ENCODE measurements at regions not wholly inside any gene's neighbourhood (a gene's known extent, or its start where the extent isn't known, plus 50 kb on each side); places are given as distances from the start of the nearest gene placed in this dataset.

DNA sequence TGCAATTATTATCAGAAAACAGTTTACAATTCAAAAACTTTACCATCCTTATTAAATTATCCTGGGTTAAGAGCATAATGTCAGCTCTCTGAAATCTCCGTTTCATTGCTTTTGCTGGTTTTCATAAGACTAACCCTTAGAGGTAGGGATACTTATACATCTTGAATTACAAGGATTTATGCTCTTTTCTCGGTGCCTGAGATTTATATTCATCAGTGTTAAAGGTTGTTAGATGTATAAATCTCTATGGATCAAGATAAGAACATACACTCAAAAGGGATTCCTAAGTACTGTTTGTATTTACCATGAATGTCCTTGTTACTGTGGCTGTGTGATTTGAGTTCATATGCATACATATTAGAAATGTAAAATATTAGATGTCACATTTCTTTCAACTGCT lies 684.7 kb downstream of the EFNA5 start:
- TF ChIP-seq GATA2 (IDR thresholded peaks at IDR 0.05; ENCODE audit: low read depth, low read length) (no peak), GATA3 (IDR thresholded peaks at IDR 0.05; ENCODE audit: low read depth, low read length) (no peak)

DNA sequence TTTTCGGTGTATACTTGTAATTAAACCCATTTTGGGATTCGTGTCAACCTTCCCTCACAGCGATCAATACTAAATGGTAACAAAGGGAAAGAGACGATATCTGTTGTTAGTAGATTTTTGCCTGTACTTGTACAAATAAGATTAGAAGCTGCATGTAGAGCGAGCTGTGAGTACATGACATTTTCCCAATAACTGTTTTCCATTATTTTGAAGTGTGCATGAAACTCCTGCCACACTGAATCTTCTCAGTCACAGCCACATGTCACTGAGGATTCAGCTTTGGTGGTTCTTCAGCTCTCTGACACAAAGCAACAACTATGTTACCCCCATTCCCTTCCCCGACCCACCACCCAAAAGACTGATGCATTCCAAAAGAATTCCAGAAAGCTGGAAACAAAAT lies 685.6 kb downstream of the EFNA5 start:
- TF ChIP-seq GATA3 (IDR thresholded peaks at IDR 0.05; ENCODE audit: low read depth, low read length) (no peak), GATA2 (IDR thresholded peaks at IDR 0.05; ENCODE audit: low read depth, low read length) (no peak)

DNA sequence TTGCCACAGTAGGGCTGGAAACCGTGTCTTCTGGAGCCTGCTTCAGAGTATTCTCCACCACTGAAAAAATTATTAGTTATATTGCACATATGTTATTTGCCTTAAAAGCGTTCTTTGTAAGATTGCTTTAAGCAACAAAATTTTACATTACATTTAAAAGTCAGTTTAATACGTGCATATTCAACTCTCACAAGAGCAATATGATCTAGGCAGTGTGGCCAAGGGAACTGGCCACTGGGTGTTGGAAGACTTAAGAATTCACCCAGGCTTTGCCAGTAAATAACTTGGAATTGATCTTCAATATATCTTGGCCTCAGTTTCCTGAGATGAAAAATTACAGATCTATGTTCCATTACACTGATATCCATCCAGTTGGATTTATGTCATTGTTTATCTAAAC lies 694.4 kb downstream of the EFNA5 start:
- TF ChIP-seq GATA3 (IDR thresholded peaks at IDR 0.05; ENCODE audit: low read depth, low read length) (no peak), GATA2 (IDR thresholded peaks at IDR 0.05; ENCODE audit: low read depth, low read length) (no peak)

DNA sequence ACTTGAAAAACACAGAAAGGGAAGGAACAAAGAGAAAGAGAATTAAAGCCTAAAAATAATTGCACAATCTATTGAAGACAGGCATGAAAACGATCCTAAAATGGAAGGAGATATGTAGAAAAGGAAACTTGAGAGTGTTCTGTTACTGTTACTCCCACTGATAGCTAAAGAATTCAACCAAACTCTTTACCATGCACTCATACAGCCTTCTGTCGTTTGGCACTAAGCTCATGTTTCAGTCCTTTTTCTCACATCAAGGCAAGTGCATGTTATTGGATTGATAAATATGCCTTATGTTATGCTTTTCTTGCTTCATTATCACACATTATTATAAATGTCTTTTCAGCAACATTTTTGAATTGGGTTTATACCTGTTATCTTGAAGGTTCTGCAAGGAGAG lies 696.5 kb downstream of the EFNA5 start:
- no peak for TF ChIP-seq GATA2 (IDR thresholded peaks at IDR 0.05; ENCODE audit: low read depth, low read length)
- TF ChIP-seq GATA3 (IDR thresholded peaks at IDR 0.05; ENCODE audit: low read depth, low read length) = no peak

DNA sequence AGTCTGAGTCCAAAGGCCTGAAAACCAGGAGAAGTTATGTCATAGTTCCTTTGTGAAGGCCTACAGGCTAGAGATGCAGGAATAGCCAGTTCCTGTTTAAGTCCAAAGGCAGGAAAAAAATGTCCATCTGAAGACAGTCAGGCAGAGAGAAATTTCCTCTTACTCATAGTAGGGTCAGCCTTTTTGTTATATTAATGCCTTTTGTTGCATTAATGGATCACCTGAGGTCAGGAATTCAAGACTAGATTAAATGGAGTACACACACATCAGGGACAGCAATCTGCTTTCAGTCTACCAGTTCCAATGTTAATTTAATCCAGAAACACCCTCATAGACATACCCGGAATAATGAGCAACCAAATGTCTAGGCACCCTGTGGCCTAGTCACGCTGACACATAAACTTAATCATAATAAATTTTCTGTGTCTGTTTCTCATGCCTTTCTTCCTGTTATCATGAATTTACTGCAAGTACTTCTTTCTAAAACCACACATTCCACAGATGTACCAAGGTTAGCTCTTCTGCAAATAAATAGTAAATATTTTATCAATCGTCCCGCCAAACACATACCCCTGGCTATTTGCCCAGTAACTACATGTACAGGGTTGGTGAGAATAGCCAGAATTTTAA lies 703.9 kb downstream of the EFNA5 start:
- TF ChIP-seq GATA2 (IDR thresholded peaks at IDR 0.05; ENCODE audit: low read depth, low read length) (no peak), GATA3 (IDR thresholded peaks at IDR 0.05; ENCODE audit: low read depth, low read length) (no peak)

DNA sequence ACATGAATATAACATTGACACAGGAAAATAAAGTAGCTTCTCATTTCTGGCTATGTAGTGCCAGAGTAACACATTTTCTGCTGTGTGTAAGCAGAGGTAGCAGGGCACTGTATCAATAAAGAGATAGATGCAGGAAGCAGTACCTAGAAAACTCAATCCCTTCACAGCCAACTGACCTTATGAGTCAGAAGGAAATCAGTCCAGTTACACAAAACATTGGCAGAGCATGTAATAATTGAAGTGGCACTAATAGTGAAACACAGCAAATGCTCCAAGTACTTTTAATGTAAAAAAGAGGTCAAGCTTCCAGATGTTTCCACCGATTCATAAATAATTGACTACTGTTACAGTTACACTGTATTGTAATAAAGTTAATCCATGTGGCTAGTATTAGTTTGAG lies 706.6 kb downstream of the EFNA5 start:
- no peak for TF ChIP-seq GATA3 (IDR thresholded peaks at IDR 0.05; ENCODE audit: low read depth, low read length)
- TF ChIP-seq GATA2 (IDR thresholded peaks at IDR 0.05; ENCODE audit: low read depth, low read length) = no peak

DNA sequence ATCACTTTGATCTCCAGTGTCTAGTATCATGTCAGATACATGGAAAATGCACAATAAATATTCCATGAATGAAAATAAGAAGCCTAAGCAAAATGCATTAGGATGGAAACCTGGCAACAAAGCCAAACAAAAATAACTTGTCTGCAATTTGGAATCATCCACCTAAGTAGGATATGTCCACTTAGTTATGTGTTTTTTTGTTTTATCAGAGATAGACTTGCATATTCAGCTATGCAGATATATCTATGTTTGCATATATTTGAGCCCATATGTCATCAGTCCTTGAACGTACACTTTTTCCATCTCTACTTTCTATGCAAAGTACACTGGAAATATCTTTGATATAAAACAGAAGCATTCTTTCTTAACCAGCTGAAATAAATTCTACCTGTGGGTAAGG lies 707.1 kb downstream of the EFNA5 start:
- TF ChIP-seq GATA3 (IDR thresholded peaks at IDR 0.05; ENCODE audit: low read depth, low read length) = no peak
- TF ChIP-seq GATA2 (IDR thresholded peaks at IDR 0.05; ENCODE audit: low read depth, low read length) = no peak

DNA sequence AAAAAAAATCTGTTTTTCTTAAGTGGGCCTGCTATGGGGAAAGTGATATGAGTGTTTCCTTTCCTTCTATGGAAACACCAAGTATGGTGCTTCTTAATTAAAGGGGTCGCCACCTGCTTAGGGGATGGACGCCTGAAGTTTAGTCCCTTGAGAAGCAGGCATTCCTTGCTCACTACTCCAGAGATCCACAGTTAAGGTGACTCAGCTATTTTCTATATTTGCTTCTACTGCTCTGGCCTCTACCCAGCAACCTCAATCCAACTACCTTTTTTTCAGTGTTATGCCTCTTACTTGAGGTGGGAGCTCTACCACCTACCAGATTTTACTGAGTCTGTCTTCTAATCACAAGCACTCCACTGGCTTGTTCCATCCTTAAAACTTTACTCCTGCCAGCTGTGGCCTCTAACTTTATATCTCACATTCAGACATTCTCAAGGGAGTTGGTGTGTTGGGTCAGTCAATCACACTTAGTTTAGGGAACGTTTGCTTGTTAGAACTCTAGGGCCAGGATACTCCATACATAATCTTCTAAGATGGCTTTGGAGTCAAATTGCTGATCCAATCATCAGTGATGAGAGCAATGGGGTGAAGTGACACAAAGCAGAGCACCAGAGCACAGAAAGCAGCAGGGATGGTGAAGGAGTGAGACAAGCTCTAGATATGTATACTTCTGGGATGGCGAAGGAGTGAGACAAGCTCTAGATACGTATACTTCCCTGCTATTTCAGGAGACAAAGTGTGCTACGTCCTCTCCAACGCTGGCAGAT lies 708.1 kb downstream of the EFNA5 start:
- no peak for TF ChIP-seq GATA3 (IDR thresholded peaks at IDR 0.05; ENCODE audit: low read depth, low read length)

DNA sequence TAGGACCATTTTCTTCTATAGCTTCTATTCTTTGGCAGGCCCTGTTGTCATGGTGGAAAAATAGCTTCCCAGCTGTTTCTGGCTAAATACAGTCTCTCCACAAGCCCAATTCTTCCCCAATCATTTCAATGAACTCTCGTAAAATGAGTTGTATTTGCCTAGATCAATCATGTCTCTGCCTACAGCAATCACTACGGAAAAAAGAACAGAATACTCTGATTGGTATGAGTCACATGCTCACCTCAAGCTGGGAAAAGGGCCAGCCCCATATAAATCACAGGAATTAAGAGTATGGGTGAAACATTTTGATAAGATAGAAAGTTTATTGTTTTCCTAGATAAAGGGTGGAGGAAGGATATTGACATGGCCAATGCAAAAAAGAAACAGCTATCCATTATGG lies 711.4 kb downstream of the EFNA5 start:
- no peak for TF ChIP-seq GATA2 (IDR thresholded peaks at IDR 0.05; ENCODE audit: low read depth, low read length)
- no peak for TF ChIP-seq GATA3 (IDR thresholded peaks at IDR 0.05; ENCODE audit: low read depth, low read length)

DNA sequence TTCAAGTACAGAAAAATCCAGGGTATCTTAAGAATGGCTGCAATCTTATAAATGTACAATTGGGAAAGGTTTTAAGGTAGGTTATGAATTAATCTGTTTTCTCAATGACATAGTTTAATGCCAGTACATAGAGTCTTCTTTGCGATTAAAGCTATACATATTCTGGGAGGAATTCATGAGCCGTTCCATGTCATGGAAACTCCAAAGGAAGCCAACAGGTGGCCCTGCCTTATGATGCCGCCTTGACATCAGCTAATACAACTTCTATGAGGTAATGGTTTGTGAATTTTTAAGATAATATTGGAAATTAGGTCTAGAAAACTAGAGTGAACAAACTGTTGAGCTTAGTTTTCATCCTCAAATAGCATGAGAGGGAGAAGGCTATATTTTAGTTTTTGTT lies 713.4 kb downstream of the EFNA5 start:
- TF ChIP-seq GATA3 (IDR thresholded peaks at IDR 0.05; ENCODE audit: low read depth, low read length) = no peak
- no peak for TF ChIP-seq GATA2 (IDR thresholded peaks at IDR 0.05; ENCODE audit: low read depth, low read length)

DNA sequence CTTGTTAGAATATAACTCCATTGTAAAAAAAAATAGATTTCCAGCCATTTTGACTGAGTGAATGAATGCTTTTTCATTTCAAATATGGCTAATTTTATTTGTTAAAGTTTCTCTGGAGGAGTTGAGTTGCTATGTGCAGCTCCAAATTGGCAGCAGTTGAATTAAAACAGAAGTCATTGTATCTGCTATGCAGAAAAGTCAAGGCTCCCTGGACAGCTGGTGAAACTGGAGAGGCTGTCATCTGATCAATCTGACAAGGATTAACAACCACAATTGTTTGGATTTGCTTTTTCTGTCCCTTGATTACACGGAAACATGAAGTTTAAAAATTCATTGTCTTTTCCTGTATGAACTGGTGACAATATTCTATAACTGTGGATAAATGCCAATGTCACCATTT lies 713.9 kb downstream of the EFNA5 start:
- no peak for TF ChIP-seq GATA3 (IDR thresholded peaks at IDR 0.05; ENCODE audit: low read depth, low read length)
- TF ChIP-seq GATA2 (IDR thresholded peaks at IDR 0.05; ENCODE audit: low read depth, low read length) = no peak

DNA sequence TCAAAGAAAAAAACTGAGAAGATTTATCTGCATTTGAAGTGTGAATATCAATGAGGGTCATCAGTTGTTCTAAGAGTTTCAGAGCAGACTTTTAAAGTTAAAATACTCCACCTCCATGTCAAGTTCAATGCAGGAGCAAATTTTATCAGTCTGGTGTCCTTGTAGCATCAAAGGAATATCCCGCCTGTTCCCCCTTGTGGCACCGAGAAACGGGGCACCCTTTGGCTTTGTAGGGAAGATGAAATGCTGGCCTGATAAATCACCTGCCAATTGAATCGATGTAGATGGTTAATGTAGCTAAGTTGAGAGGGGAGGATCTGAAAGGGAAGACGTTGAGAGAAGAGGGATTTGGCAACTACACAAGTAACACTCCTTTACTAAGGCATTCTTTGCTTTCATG lies 714.5 kb downstream of the EFNA5 start:
- TF ChIP-seq GATA3 (IDR thresholded peaks at IDR 0.05; ENCODE audit: low read depth, low read length) (no peak), GATA2 (IDR thresholded peaks at IDR 0.05; ENCODE audit: low read depth, low read length) (no peak)

DNA sequence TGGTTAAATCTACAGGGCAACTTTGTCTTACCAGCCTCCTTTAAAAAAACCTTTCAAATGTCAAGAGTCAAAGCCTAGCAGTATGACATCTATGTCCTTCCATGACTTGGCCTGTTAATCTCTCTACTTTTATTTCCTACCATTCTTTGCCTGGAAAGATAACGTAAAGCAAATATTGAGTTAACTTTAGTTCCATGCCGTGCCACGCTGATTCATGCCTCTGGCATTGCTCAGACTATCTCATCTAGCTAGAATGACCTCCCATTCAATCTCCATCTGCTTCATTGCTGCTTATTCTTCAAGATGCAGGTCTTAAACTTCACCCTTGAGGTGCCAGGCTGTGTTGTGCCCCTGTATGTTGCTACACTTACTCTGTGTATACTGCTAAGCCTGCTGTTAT lies 729.8 kb downstream of the EFNA5 start:
- TF ChIP-seq GATA3 (IDR thresholded peaks at IDR 0.05; ENCODE audit: low read depth, low read length) (no peak), GATA2 (IDR thresholded peaks at IDR 0.05; ENCODE audit: low read depth, low read length) (no peak)

DNA sequence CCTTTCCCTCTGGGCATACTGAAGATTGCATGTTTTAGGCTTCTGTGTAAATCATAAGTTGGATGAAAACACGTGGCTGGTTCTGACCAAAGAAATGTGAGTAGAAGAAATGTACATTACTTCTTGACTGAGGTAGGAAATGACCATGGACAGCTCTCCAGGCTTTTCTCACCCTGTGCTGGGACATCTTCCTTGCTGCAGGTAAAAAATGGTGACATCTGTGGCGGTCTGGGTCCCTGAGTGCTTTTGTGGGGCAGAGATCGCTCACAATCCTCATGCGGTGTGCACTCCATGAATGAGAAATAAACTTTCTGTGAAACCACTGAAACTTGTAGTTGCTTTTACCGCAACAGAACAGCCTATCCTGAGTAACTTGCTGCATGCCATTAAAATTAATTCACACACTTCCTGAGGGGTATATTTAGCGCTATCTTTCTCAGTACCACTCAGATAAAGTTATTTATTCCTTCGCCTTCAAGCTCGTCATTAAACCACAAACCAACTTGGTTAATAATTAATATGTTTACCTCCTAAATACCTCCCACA lies 730.4 kb downstream of the EFNA5 start:
- TF ChIP-seq GATA2 (IDR thresholded peaks at IDR 0.05; ENCODE audit: low read depth, low read length) (no peak), GATA3 (IDR thresholded peaks at IDR 0.05; ENCODE audit: low read depth, low read length) (no peak)

DNA sequence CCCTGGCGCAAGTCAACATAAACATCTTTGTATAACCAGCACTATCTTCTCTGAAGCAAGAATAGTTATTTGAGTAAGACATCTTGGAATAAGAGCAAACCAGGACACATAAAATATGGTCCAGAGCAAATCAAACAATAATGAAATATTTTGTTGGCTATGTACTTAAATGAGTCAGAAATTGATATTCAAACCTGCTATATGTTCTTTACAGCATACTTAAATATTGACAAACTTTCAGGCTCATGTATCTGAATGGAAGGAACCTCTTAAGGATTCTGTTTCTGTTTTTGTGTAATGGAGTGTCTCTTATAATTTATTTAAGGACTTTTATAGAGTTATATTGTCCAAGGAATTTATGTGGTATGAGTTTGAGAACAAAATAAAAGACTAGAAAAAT lies 747.3 kb downstream of the EFNA5 start:
- TF ChIP-seq GATA2 (IDR thresholded peaks at IDR 0.05; ENCODE audit: low read depth, low read length) = no peak
- no peak for TF ChIP-seq GATA3 (IDR thresholded peaks at IDR 0.05; ENCODE audit: low read depth, low read length)
